GM18858 (cell line): ENCODE measurements at regions not wholly inside any gene's neighbourhood (a gene's known extent, or its start where the extent isn't known, plus 50 kb on each side); places are given as distances from the start of the nearest gene placed in this dataset.

Experiments
- ATAC-seq: cut with Tn5 transposase; IDR thresholded peaks from one replicate; pipeline ENCODE4 v1.9.1; 2021; ENCODE audit not compliant: unreplicated experiment

GRCh38 chr17:14777291-14777690, 476.4 kb downstream of the HS3ST3B1 start:
- no peak for ATAC-seq

GRCh38 chr17:14776791-14777190, 475.9 kb downstream of the HS3ST3B1 start:
- ATAC-seq: no peak

- ATAC-seq: no peak
Measured at GRCh38 chr17:14775731-14776492, 475.0 kb downstream of the HS3ST3B1 start.

GRCh38 chr17:14774774-14775173, 473.9 kb downstream of the HS3ST3B1 start:
- no peak for ATAC-seq

- ATAC-seq: no peak
Measured at GRCh38 chr17:14772776-14773175, 471.9 kb downstream of the HS3ST3B1 start.

GRCh38 chr17:14771543-14771942, 470.7 kb downstream of the HS3ST3B1 start:
- ATAC-seq: no peak

GRCh38 chr17:14768923-14769322, 468.0 kb downstream of the HS3ST3B1 start:
- no peak for ATAC-seq

- ATAC-seq: no peak
Measured at GRCh38 chr17:14762736-14763479, 462.0 kb downstream of the HS3ST3B1 start.

- ATAC-seq: no peak
Measured at GRCh38 chr17:14760719-14761411, 460.0 kb downstream of the HS3ST3B1 start.

GRCh38 chr17:14760212-14760611, 459.3 kb downstream of the HS3ST3B1 start:
- ATAC-seq: no peak

- no peak for ATAC-seq
Measured at GRCh38 chr17:14759325-14759724, 458.4 kb downstream of the HS3ST3B1 start.

GRCh38 chr17:14756479-14756878, 455.6 kb downstream of the HS3ST3B1 start:
- no peak for ATAC-seq

GRCh38 chr17:14755002-14755401, 454.1 kb downstream of the HS3ST3B1 start:
- ATAC-seq: no peak

- no peak for ATAC-seq
Measured at GRCh38 chr17:14753383-14753782, 452.5 kb downstream of the HS3ST3B1 start.

- no peak for ATAC-seq
Measured at GRCh38 chr17:14752011-14752410, 451.1 kb downstream of the HS3ST3B1 start.

GRCh38 chr17:14750866-14751265, 450.0 kb downstream of the HS3ST3B1 start:
- no peak for ATAC-seq

- ATAC-seq: no peak
Measured at GRCh38 chr17:14749269-14749668, 448.4 kb downstream of the HS3ST3B1 start.

GRCh38 chr17:14748036-14748710, 447.3 kb downstream of the HS3ST3B1 start:
- peak; percentile 53 for ATAC-seq

- ATAC-seq: no peak
Measured at GRCh38 chr17:14747603-14747950, 446.7 kb downstream of the HS3ST3B1 start.

- no peak for ATAC-seq
Measured at GRCh38 chr17:14746822-14747602, 446.1 kb downstream of the HS3ST3B1 start.

- ATAC-seq: no peak
Measured at GRCh38 chr17:14745541-14745940, 444.7 kb downstream of the HS3ST3B1 start.
